ENCODE measurements at regions not wholly inside any gene's neighbourhood (a gene's known extent, or its start where the extent isn't known, plus 50 kb on each side); places are given as distances from the start of the nearest gene placed in this dataset.

- TF ChIP-seq NFRKB (IDR thresholded peaks at IDR 0.05) = no peak
- TF ChIP-seq LEF1 (IDR thresholded peaks at IDR 0.05; ENCODE audit: borderline replicate concordance) = no peak
- no peak for TF ChIP-seq TARDBP (IDR thresholded peaks at IDR 0.05)
- no peak for TF ChIP-seq ZNF384 (IDR thresholded peaks at IDR 0.05)
- no peak for TF ChIP-seq SUZ12 (IDR thresholded peaks at IDR 0.05)
- no peak for TF ChIP-seq SP1 (IDR thresholded peaks at IDR 0.05)
- no peak for TF ChIP-seq ELF4 (IDR thresholded peaks at IDR 0.05)
Measured at GRCh38 chr7:47142867-47143175, 439.1 kb downstream of the TNS3 start.

All from HEK293T (cell line).